ENCODE measurements at regions not wholly inside any gene's neighbourhood (a gene's known extent, or its start where the extent isn't known, plus 50 kb on each side); places are given as distances from the start of the nearest gene placed in this dataset.

GRCh38 chr15:46177219-46177618, 542.4 kb downstream of the SQOR start:
- Mint-ChIP-seq H3K27ac (no peak overlapping the region), H3K9me3 (peaks cover 10% of the 10 kb centered on the region), H3K36me3 (ENCODE audit: low read depth) (no peaks in the 10 kb centered on the region), H3K4me1 (ENCODE audit: low read depth) (no peaks in the 10 kb centered on the region), H3K4me3 (no peak overlapping the region), H3K27me3 (no peaks in the 10 kb centered on the region)
- CTCF ChIA-PET = no interaction called here
- no peak for ATAC-seq (ENCODE audit: poor library complexity)
- no peak for DNase-seq
- POLR2A ChIA-PET = no interaction called here
- no peaks in the 10 kb centered on the region for H3K36me3 ChIP-seq (ENCODE audit: insufficient read depth, low read length)
- no peaks in the 10 kb centered on the region for H3K4me1 ChIP-seq (ENCODE audit: insufficient read depth, low read length)
- no peak overlapping the region for H3K4me3 ChIP-seq (ENCODE audit: low read length)
- TF ChIP-seq CTCF (IDR thresholded peaks at IDR 0.05) = no peak
- intact Hi-C loops (cut with DNase I, micrococcal nuclease) = no loop called here
- H3K27ac ChIP-seq (ENCODE audit: low read depth in 1 of 2, low read length in 2 of 2) = no peak overlapping the region
- no peaks in the 10 kb centered on the region for H3K27me3 ChIP-seq (ENCODE audit: control insufficient read depth in 1 of 2, insufficient read depth in 2 of 2, low read length in 2 of 2)
- H3K9me3 ChIP-seq (ENCODE audit: control insufficient read depth in 1 of 2, insufficient read depth in 1 of 2, low read length in 2 of 2) = peaks cover 0 to 3% of the 10 kb centered on the region in 2 experiments

- Histone ChIP-seq H3K36me3 (ENCODE audit: insufficient read depth, low read length) (no peaks in the 10 kb centered on the region), H3K4me1 (ENCODE audit: insufficient read depth, low read length) (no peaks in the 10 kb centered on the region), H3K9me3 (ENCODE audit: control insufficient read depth in 1 of 2, insufficient read depth in 1 of 2, low read length in 2 of 2) (peaks cover 4 to 11% of the 10 kb centered on the region in 2 experiments), H3K27me3 (ENCODE audit: control insufficient read depth in 1 of 2, insufficient read depth in 2 of 2, low read length in 2 of 2) (no peaks in the 10 kb centered on the region), H3K27ac (ENCODE audit: low read depth in 1 of 2, low read length in 2 of 2) (no peak overlapping the region), H3K4me3 (ENCODE audit: low read length) (no peak overlapping the region)
- CTCF ChIA-PET = no interaction called here
- H3K4me3 Mint-ChIP-seq = no peak overlapping the region
- intact Hi-C loops (cut with DNase I, micrococcal nuclease) = no loop called here
- H3K27me3 Mint-ChIP-seq = no peaks in the 10 kb centered on the region
- H3K9me3 Mint-ChIP-seq = peaks cover 13% of the 10 kb centered on the region
- no peaks in the 10 kb centered on the region for H3K4me1 Mint-ChIP-seq (ENCODE audit: low read depth)
- no peak for ATAC-seq (ENCODE audit: poor library complexity)
- H3K36me3 Mint-ChIP-seq (ENCODE audit: low read depth) = no peaks in the 10 kb centered on the region
- POLR2A ChIA-PET = no interaction called here
- H3K27ac Mint-ChIP-seq = no peak overlapping the region
- no peak for TF ChIP-seq CTCF (IDR thresholded peaks at IDR 0.05)
- no peak for DNase-seq
Measured at GRCh38 chr15:46178138-46178537, 543.3 kb downstream of the SQOR start.

- Mint-ChIP-seq H3K27me3 (no peaks in the 10 kb centered on the region), H3K9me3 (peaks cover 6% of the 10 kb centered on the region), H3K36me3 (ENCODE audit: low read depth) (no peaks in the 10 kb centered on the region), H3K27ac (no peak overlapping the region), H3K4me3 (no peak overlapping the region), H3K4me1 (ENCODE audit: low read depth) (no peaks in the 10 kb centered on the region)
- Histone ChIP-seq H3K9me3 (ENCODE audit: control insufficient read depth in 1 of 2, insufficient read depth in 1 of 2, low read length in 2 of 2) (peaks cover 0 to 13% of the 10 kb centered on the region in 2 experiments), H3K27ac (ENCODE audit: low read depth in 1 of 2, low read length in 2 of 2) (no peak overlapping the region), H3K4me1 (ENCODE audit: insufficient read depth, low read length) (no peaks in the 10 kb centered on the region), H3K27me3 (ENCODE audit: control insufficient read depth in 1 of 2, insufficient read depth in 2 of 2, low read length in 2 of 2) (no peaks in the 10 kb centered on the region), H3K36me3 (ENCODE audit: insufficient read depth, low read length) (no peaks in the 10 kb centered on the region), H3K4me3 (ENCODE audit: low read length) (no peak overlapping the region)
- no peak for DNase-seq
- intact Hi-C loops (cut with DNase I, micrococcal nuclease) = no loop called here
- ChIA-PET CTCF (no interaction called here), POLR2A (no interaction called here)
- no peak for ATAC-seq (ENCODE audit: poor library complexity)
- TF ChIP-seq CTCF (IDR thresholded peaks at IDR 0.05) = no peak
Measured at GRCh38 chr15:46207341-46207740, 572.5 kb downstream of the SQOR start.

Measured in CD4-positive, alpha-beta T cell (primary cell).